ENCODE measurements at regions not wholly inside any gene's neighbourhood (a gene's known extent, or its start where the extent isn't known, plus 50 kb on each side); places are given as distances from the start of the nearest gene placed in this dataset.

DNA sequence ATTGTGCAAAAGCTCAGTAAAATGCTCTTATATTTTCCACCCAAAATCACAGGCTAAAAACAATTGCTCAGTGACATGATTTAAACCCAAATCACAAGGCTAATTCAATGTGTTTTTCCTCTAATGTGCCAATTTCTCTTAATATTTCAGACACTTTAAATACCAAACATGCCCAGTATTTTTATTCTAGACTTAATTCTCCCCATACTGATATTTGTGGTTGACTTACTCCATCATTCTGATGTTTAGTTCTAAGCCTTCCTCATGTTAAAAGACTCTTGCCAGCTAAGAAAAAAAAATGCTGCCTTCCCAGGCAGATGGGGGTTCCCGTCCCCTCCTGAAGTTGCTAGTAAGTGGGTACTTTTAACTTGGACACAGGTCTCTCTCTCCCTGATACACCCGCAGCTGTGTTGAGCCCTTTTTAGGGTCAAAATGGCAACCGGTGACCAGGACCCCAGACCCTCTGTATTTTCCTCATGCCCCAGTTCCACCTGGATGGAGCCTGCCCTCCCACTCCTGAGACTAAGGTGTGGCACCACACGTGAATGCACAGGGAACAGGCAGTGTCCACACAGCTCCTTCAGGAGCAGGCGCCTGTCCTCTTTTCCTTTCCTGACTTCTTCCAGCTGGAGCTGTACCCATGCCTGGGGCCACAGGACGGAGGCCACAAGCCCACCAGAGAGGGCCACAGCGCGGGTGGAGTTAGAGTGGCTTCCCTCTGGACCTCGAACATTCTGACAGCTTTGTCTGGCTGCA, 118.9 kb downstream of the RIPK4 start:
- no peaks in the 10 kb centered on the region for H3K4me1 ChIP-seq (replicated peaks)
- no peaks in the 10 kb centered on the region for H3K36me3 ChIP-seq
- DNase-seq (ENCODE audit: low spot score), result no peak
- H3K9me3 ChIP-seq, result no peaks in the 10 kb centered on the region
- no peak overlapping the region for H3K4me3 ChIP-seq
- TF ChIP-seq, protein P1, sequence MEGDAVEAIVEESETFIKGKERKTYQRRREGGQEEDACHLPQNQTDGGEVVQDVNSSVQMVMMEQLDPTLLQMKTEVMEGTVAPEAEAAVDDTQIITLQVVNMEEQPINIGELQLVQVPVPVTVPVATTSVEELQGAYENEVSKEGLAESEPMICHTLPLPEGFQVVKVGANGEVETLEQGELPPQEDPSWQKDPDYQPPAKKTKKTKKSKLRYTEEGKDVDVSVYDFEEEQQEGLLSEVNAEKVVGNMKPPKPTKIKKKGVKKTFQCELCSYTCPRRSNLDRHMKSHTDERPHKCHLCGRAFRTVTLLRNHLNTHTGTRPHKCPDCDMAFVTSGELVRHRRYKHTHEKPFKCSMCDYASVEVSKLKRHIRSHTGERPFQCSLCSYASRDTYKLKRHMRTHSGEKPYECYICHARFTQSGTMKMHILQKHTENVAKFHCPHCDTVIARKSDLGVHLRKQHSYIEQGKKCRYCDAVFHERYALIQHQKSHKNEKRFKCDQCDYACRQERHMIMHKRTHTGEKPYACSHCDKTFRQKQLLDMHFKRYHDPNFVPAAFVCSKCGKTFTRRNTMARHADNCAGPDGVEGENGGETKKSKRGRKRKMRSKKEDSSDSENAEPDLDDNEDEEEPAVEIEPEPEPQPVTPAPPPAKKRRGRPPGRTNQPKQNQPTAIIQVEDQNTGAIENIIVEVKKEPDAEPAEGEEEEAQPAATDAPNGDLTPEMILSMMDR (IDR thresholded peaks at IDR 0.05), result no peak
- TF ChIP-seq POLR2A (IDR thresholded peaks at IDR 0.05), result no peak
- no peak for TF ChIP-seq POLR2AphosphoS5 (IDR thresholded peaks at IDR 0.05)
- no peaks in the 10 kb centered on the region for H3K27me3 ChIP-seq (replicated peaks; ENCODE audit: insufficient read depth)
- WGBS, result 91% methylated on average over 9 of the region's 9 CpGs
- H3K27ac ChIP-seq, result no peak overlapping the region
- intact Hi-C loops (cut with DNase I), result no loop called here

DNA sequence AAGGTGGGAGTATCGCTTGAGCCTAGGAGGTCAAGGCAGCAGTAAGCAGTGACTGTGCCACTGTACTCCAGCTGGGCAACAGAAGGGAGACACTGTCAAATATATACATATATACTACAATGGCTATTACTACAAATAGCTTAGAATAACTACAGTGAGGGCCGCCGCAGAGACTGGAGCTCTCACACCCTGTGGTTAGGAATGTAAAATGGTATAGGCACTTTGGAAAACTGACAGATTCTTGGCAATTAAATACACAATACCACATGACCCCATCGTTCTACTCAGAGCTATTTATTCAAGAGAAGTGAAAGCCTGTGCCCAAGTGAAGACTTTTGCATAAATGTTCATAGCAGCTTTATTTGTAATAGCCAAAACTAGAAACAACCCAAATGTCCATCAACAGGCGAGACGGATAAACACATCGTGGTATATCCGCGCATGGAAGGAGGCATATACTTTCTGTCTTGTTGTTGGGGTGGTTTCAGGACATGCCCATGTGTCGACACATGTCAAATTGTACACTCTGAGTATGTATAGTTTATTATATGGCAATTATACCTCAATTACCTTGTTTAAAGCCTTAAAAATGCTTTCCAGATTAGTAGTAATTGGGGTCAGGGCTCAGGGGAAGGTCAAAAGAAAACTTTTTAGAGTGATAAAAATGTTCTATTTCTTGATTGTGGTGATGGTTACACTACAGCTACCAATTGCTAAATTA, 123.4 kb downstream of the RIPK4 start:
- no peak for DNase-seq (ENCODE audit: low spot score)
- 82% methylated on average over 10 of the region's 10 CpGs for WGBS

DNA sequence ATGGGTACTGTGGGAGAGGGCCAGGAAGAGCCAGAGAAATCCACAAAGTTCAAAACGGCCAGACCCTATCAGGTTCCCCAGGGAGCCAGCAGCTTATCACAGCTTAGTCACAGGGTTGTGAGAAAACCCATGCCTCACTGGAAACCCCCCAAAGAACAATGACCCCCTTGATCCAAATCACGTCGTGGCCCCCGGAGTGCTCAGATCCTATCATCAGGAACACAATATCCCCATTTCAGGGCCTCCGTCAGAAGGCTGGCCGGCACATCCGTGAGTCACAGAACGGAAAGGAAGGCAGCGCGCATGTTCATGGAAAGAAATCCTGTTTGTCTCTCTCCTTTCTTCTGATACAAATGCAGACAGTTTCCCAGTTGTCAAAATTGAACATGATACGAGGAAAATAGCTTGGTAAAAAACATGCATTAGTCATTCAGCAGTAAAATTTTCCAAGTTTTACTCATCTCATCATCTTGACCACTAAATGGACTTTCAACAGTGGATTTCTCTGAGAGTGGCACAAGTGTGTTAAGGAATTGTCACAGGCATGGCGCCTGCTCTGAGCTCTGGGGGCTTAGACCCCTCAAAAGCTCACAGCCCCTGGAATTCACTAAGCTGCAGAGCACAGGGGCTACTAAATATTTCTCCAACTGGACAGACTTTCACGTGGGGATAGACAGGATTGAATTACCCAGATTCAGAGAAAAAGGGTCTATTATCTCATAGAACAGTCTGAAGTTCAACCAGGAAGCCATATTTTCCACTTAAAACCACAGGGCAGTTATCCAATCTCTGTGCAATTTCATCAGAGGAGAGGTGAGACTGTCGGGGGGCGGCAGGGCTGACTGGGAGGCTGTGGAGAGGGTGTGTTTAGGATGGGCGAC, 124.8 kb downstream of the RIPK4 start:
- intact Hi-C loops (cut with DNase I), result no loop called here
- H3K9me3 ChIP-seq, result no peaks in the 10 kb centered on the region
- no peak for DNase-seq (ENCODE audit: low spot score)
- no peaks in the 10 kb centered on the region for H3K4me1 ChIP-seq (replicated peaks)
- H3K27ac ChIP-seq, result peak overlapping the region; percentile 53 to 68
- H3K27me3 ChIP-seq (replicated peaks; ENCODE audit: insufficient read depth), result no peaks in the 10 kb centered on the region
- 45% methylated on average over 16 of the region's 16 CpGs for WGBS
- H3K4me3 ChIP-seq, result no peak overlapping the region
- no peaks in the 10 kb centered on the region for H3K36me3 ChIP-seq
- TF ChIP-seq POLR2A (IDR thresholded peaks at IDR 0.05) (no peak), POLR2AphosphoS5 (IDR thresholded peaks at IDR 0.05) (peak; percentile 48)
- TF ChIP-seq, protein P1 (IDR thresholded peaks at IDR 0.05), result no peak

More for the DNA sequence above, 123.4 kb downstream of the RIPK4 start:
- Histone ChIP-seq H3K4me1 (replicated peaks) (no peaks in the 10 kb centered on the region), H3K9me3 (no peaks in the 10 kb centered on the region), H3K27ac (no peak overlapping the region), H3K36me3 (no peaks in the 10 kb centered on the region), H3K4me3 (no peak overlapping the region), H3K27me3 (replicated peaks; ENCODE audit: insufficient read depth) (no peaks in the 10 kb centered on the region)
- TF ChIP-seq POLR2AphosphoS5 (IDR thresholded peaks at IDR 0.05) (no peak), POLR2A (IDR thresholded peaks at IDR 0.05) (no peak)
- TF ChIP-seq, protein P1 (IDR thresholded peaks at IDR 0.05), result no peak
- intact Hi-C loops (cut with DNase I), result no loop called here

DNA sequence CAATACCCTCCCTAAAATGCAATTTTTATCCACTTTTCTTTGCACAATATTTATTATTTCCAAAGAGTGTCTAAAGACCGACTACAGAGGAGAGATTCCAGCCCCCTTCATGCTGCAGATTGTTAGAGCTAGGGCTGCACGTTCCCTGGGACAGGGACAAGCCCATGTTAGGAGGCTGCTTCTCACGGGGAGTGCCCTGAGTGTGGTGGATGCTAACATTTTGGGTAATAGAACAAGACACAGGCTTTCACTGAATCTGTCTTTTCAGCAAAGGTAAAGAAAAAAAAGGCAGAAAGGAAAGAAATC, 125.4 kb downstream of the RIPK4 start:
- no peak for DNase-seq (ENCODE audit: low spot score)
- 51% methylated on average over 3 of the region's 3 CpGs for WGBS
- Histone ChIP-seq H3K36me3 (no peaks in the 10 kb centered on the region), H3K27ac (peak overlapping the region; percentile 53 to 68), H3K27me3 (replicated peaks; ENCODE audit: insufficient read depth) (no peaks in the 10 kb centered on the region), H3K4me3 (no peak overlapping the region), H3K4me1 (replicated peaks) (no peaks in the 10 kb centered on the region), H3K9me3 (no peaks in the 10 kb centered on the region)
- intact Hi-C loops (cut with DNase I), result no loop called here
- TF ChIP-seq, protein P1 (IDR thresholded peaks at IDR 0.05), result no peak
- TF ChIP-seq POLR2A (IDR thresholded peaks at IDR 0.05), result no peak
- TF ChIP-seq POLR2AphosphoS5 (IDR thresholded peaks at IDR 0.05), result no peak
